Fibroblast of skin of right quadriceps (primary cell): ENCODE measurements at regions not wholly inside any gene's neighbourhood (a gene's known extent, or its start where the extent isn't known, plus 50 kb on each side); places are given as distances from the start of the nearest gene placed in this dataset.
A peak's percentile ranks its signal among the peaks of the same experiment; 100 is the strongest.
"Not testable (repeated sequence)": the region's sequence is repeated elsewhere in the genome, so short reads cannot be mapped to it uniquely, and the experiment has no call there.

Source experiments
- DNase-seq: peaks from one replicate; pipeline ENCODE4 v3.0.0-alpha.2; 2013

DNA sequence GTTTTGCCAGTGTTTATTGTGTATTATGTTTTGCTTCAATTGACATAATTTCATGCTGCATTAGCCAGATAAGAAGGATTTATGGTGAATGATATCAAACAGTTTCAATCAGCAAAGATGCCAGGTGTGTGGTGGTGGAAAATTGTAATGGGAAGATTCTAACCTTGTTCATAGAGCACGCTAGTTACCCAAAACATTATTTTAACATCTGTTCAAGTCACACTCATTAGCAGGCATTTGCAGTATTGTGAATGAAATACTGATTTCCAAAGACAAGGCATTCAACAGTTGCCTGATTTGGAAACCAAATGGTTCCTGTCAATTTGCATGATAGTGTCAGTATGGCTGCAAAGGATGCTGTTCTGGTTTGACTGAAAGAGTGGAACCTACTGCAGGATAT lies 129.7 kb downstream of the EPC1 start:
- no peak for DNase-seq

DNA sequence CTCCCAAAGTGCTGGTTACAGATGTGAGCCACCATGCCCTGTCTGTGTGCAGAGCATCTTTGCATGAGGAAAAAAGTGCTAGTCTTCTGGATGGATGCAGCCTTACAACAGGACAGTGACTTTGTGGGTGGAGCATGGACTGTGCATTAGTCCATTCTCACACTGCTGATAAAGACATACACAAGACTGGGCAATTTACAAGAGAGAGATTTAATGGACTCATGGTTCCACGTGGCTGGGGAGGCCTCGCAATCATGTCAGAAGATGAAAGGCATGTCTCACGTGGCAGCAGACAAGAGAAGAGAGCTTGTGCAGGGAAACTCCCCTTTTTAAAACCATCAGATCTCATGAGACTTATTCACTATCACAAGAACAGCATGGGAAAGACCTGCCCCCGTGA lies 133.1 kb downstream of the EPC1 start:
- not testable (repeated sequence) for DNase-seq

DNA sequence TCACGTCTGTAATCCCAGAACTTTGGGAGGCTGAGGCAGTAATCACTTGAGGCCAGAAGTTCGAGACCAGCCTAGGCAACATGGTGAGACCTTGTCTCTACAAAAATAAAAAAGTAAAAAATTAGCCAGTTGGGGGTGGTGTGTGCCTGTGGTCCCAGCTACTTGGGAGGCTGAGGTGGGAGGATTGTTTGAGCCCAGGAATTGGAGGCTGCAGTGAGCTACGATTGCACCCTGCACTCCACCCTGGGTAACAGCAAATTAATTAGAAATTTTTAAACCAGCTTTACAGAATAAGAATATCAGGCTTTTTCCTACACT lies 136.0 kb downstream of the EPC1 start:
- no peak for DNase-seq

DNA sequence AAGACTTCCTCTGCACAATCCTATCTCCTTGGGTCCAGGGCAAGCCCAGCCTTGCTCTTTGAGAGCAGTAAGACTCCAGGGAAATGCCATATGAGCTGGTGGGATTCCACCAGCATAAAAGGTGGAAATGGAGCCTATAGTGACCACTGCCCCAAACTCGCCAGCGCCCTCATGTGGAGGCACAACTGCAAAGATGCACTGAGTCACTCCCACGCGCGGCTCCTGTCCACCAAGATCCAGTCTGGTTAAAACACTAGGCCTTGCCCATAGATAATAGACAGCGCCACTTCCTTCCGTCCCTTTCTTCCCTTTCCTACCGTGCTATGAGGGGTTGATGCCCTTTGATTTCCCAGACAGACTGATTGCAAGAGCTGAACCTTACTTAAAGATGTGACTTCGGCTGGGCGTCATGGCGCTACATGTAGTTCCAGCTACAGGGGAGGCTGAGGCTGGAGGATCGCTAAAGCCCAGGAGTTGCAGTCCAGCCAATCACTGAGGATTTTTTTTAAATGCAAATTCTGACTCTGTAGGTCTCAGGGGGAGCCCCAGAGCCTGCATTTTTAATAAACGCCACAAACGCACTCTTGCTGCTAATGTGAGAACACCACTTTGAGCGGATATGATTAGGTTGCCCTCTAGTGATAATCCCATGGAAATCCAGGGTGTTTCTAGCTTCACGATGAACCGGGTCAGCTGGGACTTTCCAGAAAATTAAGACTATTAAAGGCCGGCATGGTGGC lies 136.5 kb downstream of the EPC1 start:
- peak; percentile 64 for DNase-seq

DNA sequence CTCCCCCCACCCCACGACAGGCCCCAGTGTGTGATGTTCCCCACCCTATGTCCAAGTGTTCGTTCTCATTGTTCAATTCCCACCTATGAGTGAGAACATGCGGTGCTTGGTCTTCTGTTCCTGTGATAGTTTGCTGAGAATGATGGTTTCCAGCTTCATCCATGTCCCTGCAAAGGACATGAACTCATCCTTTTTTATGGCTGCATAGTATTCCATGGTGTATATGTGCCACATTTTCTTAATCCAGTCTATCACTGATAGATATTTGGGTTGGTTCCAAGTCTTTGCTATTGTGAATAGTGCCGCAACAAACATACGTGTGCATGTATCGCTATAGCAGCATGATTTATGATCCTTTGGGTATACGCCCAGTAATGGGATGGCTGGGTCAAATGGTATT lies 139.0 kb downstream of the EPC1 start:
- DNase-seq: not testable (repeated sequence)

DNA sequence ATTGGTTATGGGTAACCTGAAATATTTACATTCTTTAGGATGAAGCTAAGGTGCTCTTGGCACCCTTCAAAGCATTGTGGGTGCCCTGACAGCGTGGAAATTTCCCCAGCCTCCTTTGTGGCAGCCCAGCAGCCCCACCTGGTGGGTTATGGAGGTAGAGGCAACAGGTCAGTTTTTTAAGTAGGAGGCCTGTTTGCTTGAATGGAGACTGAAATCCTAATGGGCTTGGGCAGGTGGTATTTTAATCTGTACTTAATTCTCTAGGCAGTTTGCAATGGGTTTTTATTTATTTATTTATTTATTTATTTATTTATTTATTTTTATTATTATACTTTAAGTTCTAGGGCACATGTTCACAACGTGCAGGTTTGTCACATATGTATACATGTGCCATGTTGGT lies 139.4 kb downstream of the EPC1 start:
- DNase-seq: no peak

DNA sequence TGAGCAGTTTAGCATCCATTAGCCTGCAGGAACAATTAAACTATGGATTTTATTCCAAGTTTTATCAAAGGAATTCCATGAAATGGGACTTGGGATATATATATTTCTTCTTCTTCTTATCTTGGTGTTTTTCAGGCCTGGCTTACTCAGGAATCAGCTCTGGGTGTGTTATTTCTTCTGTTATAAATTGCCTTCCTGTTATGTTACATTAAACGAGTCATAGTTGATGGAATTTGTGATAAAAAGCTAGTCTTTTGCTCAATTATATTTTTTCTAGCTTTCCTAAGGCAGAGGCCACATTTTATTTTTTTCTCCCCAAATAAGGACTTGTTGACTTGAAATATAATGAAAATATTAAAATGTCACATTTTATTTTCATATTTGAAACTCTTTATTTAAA lies 141.3 kb downstream of the EPC1 start:
- DNase-seq: peak; percentile 61

DNA sequence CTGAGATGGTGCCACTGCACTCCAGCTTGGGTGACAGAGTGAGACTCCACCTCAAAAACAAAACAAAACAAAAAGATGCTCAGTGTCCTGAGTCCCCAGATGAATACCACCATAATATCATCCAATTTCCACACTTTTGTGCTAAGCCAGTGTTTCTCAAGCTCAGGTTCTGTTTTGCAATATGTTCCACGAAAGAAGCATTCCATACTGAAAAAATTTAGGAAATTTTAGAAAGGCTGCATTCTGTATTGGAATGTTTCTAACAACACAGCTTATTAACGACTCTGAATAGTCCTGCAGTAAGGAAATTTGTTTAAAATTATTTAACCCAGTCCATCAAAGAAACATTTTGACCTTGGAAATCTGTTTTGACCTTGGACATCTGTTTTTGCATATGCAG lies 142.4 kb downstream of the EPC1 start:
- DNase-seq: peak; percentile 40

DNA sequence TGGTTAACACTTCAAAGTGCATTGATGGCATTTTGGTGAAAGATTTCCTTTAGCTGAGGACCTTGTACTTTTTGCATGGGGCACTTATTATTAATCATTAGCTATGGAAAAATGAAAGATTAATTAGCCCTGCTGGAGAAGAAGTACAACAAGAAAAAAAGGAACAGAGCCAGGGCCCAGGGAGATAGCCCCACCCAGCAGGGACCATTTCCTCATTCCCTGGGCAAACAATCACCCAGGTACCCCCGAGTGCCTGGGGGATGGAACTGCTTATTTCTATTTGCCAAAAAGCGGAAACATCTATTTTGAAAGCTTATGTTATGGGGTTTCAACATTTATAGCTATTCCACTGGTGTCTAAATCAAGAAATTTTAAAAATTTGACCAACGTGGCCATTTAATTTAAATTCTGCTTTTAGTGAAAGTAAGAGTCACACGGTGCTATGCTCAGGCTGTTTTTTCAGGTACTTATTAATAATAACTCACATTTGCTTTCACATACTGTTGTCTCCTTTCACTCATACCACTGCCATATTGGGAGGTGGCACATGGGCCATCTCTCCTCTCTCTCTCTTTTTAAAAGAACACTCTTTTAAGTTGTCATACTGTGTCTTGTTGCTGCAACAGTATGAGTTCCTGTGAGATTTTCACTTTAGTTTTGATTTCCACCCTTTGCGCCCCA lies 143.6 kb upstream of the KIF5B start:
- no peak for DNase-seq

DNA sequence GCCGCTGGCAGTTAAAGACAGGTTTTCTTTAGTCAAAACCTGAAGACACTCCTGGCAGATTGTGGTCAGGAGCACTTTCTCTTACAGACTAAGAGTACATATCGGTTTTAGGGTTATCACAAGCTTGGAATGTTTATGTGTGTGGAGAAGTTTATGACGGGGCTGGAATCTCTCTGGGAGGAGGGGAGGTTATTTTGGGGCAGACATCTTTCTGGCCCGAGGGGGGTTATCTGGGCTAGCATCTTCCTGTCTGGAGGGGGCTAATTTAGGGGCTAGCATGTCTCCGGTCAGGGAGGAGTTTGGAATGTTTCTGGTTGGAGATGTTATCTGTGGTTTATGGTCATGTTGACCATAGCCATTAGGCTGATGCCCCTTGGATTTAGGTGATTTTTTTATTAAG lies 141.2 kb upstream of the KIF5B start:
- DNase-seq: peak; percentile 27

DNA sequence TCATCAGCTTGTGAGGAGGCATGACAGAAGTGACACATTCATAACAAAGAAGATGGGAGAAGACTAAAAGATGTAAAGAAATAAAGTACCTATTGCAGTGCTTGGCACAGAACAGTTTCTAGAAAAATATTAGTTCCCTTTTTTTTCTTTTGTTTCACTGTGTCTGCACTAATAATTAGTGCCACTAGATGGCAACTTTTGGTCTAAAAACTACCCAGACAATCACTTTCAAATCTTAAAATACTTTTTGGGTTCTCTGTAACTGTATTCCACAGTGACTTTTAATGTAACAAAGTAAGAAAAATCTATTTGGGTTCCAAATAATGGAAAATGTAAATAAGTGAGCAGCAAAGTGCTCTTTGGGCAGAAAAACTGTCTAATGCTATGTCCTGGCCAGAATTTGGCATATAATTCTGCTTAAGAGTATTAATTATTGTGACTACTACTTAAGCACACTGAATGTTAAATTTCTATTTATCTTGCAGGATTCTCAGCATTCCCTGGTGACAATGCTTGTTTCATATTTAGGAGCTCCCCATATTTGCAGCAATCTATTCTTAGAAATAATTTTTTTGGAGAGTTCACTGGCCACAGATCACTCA lies 134.8 kb upstream of the KIF5B start:
- DNase-seq: peak; percentile 39

DNA sequence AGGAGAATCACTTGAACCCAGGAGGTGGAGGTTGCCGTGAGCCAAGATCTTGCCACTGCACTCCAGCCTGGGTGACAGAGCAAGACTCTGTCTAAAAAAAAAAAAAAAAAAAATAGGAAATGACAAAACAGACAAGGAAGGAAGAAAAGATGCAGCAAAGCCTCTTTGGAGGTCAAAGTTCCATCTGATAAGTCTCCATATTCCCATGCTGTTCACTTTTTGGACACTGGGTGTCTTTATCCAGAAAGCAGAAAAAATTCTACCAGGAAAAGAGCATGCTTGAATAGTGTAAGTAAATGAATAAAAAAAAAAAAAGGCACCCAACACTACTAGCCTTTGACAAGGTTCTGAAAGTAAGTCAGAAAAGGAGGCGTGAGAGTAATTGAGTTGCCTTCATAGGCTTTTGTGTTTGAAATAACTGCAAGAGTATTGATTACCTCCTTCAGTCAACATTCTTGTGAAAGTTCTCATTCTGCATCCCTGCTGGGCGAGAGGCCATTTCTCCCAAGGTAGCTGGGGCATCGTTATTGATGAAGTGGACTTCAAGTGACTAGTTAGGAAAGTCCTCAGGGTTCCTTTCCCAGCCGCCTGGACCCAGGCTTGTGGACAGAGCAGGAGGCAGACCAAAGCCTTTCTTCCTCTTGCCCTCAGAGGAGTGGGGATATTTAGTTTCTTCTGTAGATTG lies 133.3 kb upstream of the KIF5B start:
- peak; percentile 31 for DNase-seq

DNA sequence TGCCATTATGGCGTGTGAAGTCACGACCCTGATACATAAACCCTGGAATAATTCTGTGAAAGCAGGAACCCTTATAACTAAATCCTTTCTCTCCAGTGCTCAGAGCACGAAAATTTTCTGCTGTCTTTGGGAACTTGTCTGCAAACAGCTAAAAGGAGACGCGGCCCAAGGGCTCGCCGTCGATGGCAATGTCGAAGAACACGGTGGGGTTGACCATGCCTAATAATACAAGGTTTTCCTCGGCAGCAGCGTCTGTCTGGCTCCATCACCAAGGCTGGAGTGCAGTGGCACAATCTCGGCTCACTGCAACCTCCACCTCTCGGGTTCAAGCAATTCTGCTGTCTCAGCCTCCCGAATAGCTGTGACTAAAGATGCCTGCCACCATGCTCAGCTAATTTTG lies 132.4 kb upstream of the KIF5B start:
- DNase-seq: not testable (repeated sequence)

DNA sequence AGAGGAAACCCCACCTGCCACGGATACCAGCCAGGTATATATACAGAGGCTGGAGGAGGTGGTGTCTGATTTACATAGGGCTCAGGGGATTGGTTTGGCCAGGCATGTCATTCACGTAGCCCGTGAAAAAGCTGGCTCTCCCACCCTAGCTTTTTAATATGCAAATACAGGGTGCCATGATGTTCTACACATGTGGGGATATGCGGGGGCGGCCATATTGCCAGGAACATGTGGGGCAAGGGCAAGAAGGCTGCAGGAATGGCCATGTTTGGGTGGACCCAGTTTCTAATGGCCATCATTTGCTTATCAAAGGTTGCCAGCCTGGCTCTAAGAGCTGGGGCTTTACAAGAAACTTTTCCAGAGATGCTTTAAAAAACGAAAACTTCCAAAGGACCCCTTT lies 131.5 kb upstream of the KIF5B start:
- no peak for DNase-seq

DNA sequence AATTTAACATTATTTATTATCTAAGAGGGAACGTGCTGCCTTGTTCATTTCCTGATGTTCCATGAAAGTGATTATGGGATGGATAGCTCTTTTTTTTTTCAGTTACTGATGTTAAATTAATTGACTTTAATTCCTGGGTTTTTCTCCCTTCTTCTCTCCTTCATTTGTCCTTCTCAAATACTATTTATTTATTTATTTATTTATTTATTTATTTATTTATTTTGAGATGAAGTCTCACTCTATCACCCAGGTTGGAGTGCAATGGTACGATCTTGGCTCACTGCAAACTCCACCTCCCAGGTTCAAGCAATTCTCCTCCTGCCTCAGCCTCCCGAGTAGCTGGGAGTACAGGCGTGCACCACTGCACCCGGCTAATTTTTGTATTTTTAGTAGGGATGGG lies 127.4 kb upstream of the KIF5B start:
- DNase-seq: not testable (repeated sequence)

DNA sequence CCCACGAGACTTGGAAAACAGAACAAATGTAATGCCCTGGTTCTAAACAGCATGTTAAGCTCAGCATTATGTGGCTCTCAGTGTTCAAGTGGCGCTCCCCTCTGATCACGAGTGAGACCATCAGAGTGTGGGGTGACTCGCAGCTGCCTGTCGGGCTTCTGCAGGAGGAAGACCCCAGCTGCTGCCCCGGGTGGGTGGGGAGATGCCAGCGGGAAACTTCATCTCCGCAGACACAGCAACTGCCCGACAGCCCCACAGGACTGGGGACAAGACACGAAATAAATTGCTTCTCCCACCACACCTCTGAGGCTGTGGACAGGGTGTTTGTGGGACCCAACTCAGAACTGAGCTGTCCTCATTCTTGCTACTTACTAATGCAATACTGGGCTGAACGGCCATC lies 126.3 kb upstream of the KIF5B start:
- DNase-seq: no peak

DNA sequence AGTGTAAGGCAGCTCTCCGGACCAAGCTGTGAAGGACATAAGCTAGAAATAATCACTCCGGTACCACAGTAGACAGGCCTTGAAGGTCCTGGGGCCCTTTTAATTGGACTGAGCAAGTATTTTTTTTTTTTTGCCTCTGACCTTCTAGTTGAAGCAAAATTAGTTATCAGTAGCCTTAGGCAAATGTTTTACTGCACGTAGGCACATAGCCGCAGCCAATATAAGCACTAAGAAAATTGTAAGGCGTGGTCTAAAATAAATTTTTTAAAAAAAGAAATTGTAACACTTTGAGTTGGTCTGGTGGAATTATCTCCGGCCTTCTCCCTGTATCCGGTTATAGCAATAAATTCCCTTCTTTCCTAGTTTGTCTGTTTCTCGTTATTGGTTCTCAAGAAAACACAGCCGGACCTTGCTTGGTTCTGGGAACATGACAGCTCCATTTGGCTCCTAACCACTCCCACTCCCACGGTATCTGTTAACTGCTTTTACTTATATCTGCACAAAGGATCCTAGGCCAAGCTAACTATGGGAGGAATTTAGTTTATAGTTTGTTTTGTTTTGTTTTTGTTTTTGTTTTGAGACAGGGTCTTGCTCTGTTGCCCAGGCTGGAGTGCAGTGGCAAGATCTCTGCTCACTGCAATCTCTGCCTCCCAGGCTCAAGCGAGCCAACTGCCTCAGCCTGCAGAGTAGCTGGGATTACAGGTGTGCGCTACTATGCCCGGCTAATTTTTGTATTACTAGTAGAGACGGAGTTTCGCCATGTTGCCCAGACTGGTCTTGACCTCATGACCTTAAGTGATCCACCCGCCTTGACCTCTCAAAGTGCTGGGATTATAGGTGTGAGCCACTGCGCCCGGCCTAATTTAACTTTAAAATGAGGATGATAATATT lies 124.4 kb upstream of the KIF5B start:
- no peak for DNase-seq

DNA sequence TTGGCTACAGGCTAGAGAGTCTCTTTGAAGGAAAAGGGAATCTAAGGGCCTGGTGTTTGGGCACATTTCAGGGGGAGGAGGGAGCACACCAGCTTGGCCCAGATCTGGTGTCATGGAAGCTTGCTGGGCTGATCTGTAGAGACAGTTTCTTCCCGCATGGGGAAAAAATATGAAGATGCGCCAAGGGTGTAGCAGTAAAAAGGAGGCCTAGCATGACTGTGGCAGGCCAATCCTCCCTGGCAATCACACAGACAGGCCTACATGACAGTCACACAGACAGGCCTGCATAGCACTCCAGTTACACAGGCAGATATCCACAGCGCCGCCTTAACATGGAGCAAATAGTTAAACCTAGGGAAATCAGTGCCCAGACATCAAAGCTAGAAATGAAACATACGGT lies 123.6 kb upstream of the KIF5B start:
- no peak for DNase-seq

DNA sequence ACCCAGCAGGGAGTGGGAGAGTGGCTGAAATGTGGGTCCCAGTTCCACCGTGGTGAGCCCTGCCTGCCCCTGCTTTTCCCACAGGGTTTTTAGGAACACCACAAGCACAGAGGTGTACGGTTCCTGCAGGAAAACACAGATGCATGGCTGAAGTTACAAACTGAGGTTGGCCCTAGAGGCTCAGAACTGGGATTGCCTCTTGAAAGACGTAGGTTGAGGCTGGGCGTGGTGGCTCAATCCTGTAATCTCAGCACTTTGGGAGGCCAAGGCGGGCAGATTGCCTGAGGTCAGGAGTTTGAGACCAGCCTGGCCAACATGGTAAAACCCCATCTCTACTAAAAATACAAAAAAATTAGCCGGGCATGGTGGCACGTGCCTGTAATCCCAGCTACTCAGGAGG lies 121.4 kb upstream of the KIF5B start:
- not testable (repeated sequence) for DNase-seq

DNA sequence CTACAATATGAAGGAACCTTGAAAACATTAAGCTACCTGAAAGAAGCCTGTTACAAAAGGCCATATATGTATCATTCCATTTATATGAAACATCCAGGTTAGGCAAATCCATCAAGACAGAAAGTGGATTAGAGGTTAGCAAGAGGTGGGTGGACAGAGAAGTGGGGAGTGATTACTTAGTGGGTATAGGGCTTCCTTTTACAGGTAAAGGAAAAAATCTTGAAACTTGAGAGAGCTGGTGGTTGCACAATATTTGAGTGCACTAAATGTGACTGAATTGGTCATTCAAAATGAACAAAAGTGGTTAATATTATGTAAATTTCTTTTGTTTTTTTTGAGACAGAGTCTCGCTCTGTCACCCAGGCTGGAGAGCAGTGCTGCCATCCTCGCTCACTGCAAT lies 119.4 kb upstream of the KIF5B start:
- no peak for DNase-seq

DNA sequence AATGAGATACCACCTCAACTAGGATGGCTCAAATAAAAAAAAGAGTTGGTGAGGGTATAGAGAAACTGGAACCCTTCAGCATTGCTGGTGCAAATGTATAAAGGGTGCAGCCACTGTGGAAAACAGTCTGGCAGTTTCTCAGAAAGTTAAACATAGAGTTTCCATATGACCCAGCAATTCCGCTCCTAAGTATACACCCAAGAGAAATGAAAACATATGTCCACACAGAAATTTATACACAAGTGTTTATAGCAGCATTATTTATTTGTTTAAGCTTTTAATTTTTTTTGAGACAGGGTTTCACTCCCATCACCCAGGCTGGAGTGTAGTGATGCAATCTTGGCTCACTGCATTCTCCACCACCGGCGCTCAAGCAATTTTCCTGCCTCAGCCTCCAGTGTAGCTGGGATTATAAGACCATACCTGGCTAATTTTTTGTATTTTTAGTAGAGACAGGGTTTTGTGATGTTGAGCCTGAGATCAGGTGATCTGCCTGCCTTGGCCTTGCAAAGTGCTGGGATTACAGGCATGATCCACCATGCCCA lies 118.2 kb upstream of the KIF5B start:
- DNase-seq: no peak

DNA sequence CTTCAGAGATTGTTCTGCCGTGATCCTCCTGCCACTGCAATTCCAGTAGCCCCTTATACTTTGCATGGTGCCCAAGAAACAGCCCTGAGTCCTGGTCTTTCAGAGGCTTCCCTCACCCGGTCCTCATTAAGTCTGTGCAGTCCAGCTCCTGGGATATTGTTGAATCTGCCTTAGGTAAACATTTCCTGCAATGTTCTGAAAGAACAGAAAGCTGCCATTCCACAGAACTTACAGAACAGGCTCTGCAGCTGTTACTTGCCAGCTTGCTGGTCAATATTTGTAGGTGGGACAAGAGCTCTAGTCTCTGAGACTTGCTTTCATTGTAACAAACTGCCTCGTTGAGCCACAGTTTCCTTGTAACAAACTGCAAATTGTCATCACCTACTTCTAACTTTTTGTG lies 115.0 kb upstream of the KIF5B start:
- DNase-seq: no peak

DNA sequence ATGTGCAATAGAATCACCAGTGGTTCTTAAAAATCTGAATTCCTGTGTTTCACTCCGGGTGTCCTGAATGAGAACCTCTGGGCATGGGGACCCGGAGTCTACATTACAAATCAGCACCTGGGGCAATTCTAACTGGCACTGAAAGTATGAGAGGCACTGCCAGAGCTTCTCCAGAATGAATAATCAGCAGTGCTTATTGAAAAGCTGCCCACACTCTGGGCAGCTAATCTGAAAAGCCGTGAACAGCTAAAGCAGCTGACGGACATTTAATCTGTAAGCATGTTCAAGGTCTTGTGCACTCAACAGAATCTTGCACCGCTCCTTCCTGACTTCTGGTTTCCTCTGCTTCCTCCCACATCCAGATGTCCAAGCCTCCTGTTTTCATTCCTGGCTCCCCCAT lies 113.3 kb upstream of the KIF5B start:
- DNase-seq: no peak
